Chondrocyte (in vitro differentiated cells): ENCODE measurements at regions not wholly inside any gene's neighbourhood (a gene's known extent, or its start where the extent isn't known, plus 50 kb on each side); places are given as distances from the start of the nearest gene placed in this dataset.

ENCODE experiments used
- DNase-seq: peaks from one replicate; pipeline ENCODE4 v3.0.0; 2021; ENCODE audit warnings: mixed read lengths, low spot score
- H3K27ac Mint-ChIP-seq: one replicate; pipeline ENCODE4 v1.8.0; 2021; ENCODE audit warnings: mild to moderate bottlenecking, moderate library complexity, mixed read lengths; ENCODE audit not compliant: unreplicated experiment
- H3K27me3 Mint-ChIP-seq: 2 replicates; pipeline ENCODE4 v1.8.0; 2021; ENCODE audit warnings: low read depth, mixed read lengths
- H3K36me3 Mint-ChIP-seq: 2 replicates; pipeline ENCODE4 v1.8.0; 2021; ENCODE audit warnings: low read depth, mixed read lengths
- H3K4me1 Mint-ChIP-seq: 2 replicates; pipeline ENCODE4 v1.8.0; 2021; ENCODE audit warnings: low read depth, mild to moderate bottlenecking, mixed read lengths
- H3K4me3 Mint-ChIP-seq: one replicate; pipeline ENCODE4 v1.8.0; 2021; ENCODE audit warnings: mild to moderate bottlenecking, moderate library complexity, mixed read lengths; ENCODE audit not compliant: unreplicated experiment
- H3K9me3 Mint-ChIP-seq: 2 replicates; pipeline ENCODE4 v1.8.0; 2021; ENCODE audit warnings: low read depth, mixed read lengths
- CTCF ChIP-seq: fragments of 200-600 bp; sonication (generic); IDR thresholded peaks from 2 replicates; pipeline ENCODE4 v1.5.0; 2021; ENCODE audit warnings: antibody characterized with exemption, mild to moderate bottlenecking, moderate library complexity

- peaks cover 16% of the 10 kb centered on the region for H3K9me3 Mint-ChIP-seq
- no peak overlapping the region for H3K27ac Mint-ChIP-seq
- no peak overlapping the region for H3K4me3 Mint-ChIP-seq
Observed at GRCh38 chr11:41872426-41872825, 413.0 kb upstream of the LRRC4C start.

GRCh38 chr11:41872870-41873269 lies 413.4 kb upstream of the LRRC4C start:
- H3K27me3 Mint-ChIP-seq, result no peaks in the 10 kb centered on the region
- no peak for TF ChIP-seq CTCF
- H3K27ac Mint-ChIP-seq, result no peak overlapping the region
- no peak for DNase-seq
- H3K36me3 Mint-ChIP-seq, result no peaks in the 10 kb centered on the region
- no peaks in the 10 kb centered on the region for H3K4me1 Mint-ChIP-seq
- no peak overlapping the region for H3K4me3 Mint-ChIP-seq
- peaks cover 19% of the 10 kb centered on the region for H3K9me3 Mint-ChIP-seq

More at GRCh38 chr11:41872426-41872825, 413.0 kb upstream of the LRRC4C start:
- Mint-ChIP-seq H3K36me3 (no peaks in the 10 kb centered on the region), H3K4me1 (no peaks in the 10 kb centered on the region), H3K27me3 (no peaks in the 10 kb centered on the region)
- no peak for DNase-seq
- no peak for TF ChIP-seq CTCF

GRCh38 chr11:41878095-41878494 lies 418.6 kb upstream of the LRRC4C start:
- no peaks in the 10 kb centered on the region for H3K4me1 Mint-ChIP-seq
- no peak for DNase-seq
- no peak for TF ChIP-seq CTCF
- H3K27ac Mint-ChIP-seq, result no peak overlapping the region
- H3K27me3 Mint-ChIP-seq, result no peaks in the 10 kb centered on the region
- no peak overlapping the region for H3K4me3 Mint-ChIP-seq
- peaks cover 21% of the 10 kb centered on the region for H3K9me3 Mint-ChIP-seq
- no peaks in the 10 kb centered on the region for H3K36me3 Mint-ChIP-seq

GRCh38 chr11:41879214-41879613 lies 419.8 kb upstream of the LRRC4C start:
- Mint-ChIP-seq H3K9me3 (peaks cover 22% of the 10 kb centered on the region), H3K36me3 (no peaks in the 10 kb centered on the region), H3K27me3 (no peaks in the 10 kb centered on the region), H3K27ac (no peak overlapping the region), H3K4me1 (no peaks in the 10 kb centered on the region), H3K4me3 (no peak overlapping the region)
- no peak for TF ChIP-seq CTCF
- DNase-seq, result no peak

GRCh38 chr11:41895081-41895480 lies 435.6 kb upstream of the LRRC4C start:
- Mint-ChIP-seq H3K27ac (no peak overlapping the region), H3K27me3 (no peaks in the 10 kb centered on the region), H3K4me3 (no peak overlapping the region), H3K4me1 (no peaks in the 10 kb centered on the region), H3K36me3 (no peaks in the 10 kb centered on the region), H3K9me3 (peaks cover 10% of the 10 kb centered on the region)
- no peak for TF ChIP-seq CTCF
- DNase-seq, result no peak
